GM23248 (cell line): ENCODE measurements at regions not wholly inside any gene's neighbourhood (a gene's known extent, or its start where the extent isn't known, plus 50 kb on each side); places are given as distances from the start of the nearest gene placed in this dataset.

Experiments
- EZH2 ChIP-seq: fragments of 200-600 bp; sonication (generic); IDR thresholded peaks from 2 replicates; pipeline ENCODE4 v1.6.1; 2018; ENCODE audit warnings: antibody characterized with exemption, mild to moderate bottlenecking; ENCODE audit not compliant: insufficient read depth, poor library complexity, severe bottlenecking
- EZH2phosphoT487 ChIP-seq: fragments of 200-600 bp; sonication (generic); IDR thresholded peaks from 2 replicates; pipeline ENCODE4 v1.6.1; 2018; ENCODE audit warnings: antibody characterized with exemption, moderate library complexity, mild to moderate bottlenecking, low read depth; ENCODE audit not compliant: insufficient read depth

DNA sequence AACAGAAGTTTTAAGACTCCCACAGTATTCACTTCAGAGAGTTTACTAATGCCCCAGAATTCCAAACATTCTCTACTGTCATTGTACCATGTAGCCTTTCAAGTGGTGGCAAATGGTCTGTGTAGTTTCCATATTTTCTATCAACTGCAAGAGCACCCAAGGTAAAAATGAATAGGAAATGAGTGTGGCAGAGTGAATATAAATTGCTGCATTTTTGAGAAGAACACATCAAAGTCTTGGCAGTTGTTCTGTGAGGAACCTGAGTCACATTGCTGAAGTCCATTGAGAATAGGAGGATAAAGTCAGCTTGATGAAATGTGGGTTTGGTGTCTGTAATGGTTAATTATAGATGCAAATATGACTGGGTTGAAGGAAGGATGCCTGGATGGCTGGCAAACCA, 193.6 kb downstream of the AASDHPPT start:
- TF ChIP-seq EZH2 (no peak), EZH2phosphoT487 (no peak)
